Body of pancreas (tissue), 4 donors: ENCODE measurements at regions not wholly inside any gene's neighbourhood (a gene's known extent, or its start where the extent isn't known, plus 50 kb on each side); places are given as distances from the start of the nearest gene placed in this dataset.
"Not testable (repeated sequence)": the region's sequence is repeated elsewhere in the genome, so short reads cannot be mapped to it uniquely, and the experiment has no call there.

Source experiments
- ATAC-seq: fragments of 150-250 bp; one replicate; pipeline ENCODE4 v1.9.1; 2016
- DNase-seq, 4 donors: peaks; one replicate each; pipeline ENCODE4 v3.0.0-alpha.2; 2019
- H3K27ac ChIP-seq, 4 donors: fragments of 200-600 bp; sonication (generic); 1 replicate in 3 of 4; 2 replicates in 1 of 4; pipeline versions ENCODE4 v1.5.1 to v1.6.1; 2016 to 2019; ENCODE audit warnings: mild to moderate bottlenecking in 1 of 4, mixed read lengths in 1 of 4, moderate library complexity in 1 of 4
- H3K27me3 ChIP-seq, 2 donors: fragments of 200-600 bp; sonication (generic); one replicate each; pipeline ENCODE4 v1.6.0; 2016; ENCODE audit warnings: mild to moderate bottlenecking in 1 of 2
- H3K36me3 ChIP-seq, 2 donors: fragments of 200-600 bp; sonication (generic); replicated peaks in 1 of 2; 2 replicates each; pipeline ENCODE4 v1.5.1; 2016; ENCODE audit warnings: low read depth in 2 of 2; ENCODE audit not compliant: insufficient read depth in 1 of 2
- H3K4me1 ChIP-seq: fragments of 200-600 bp; sonication (generic); one replicate; pipeline ENCODE4 v1.6.0; 2016
- H3K4me3 ChIP-seq, 2 donors: fragments of 200-600 bp; sonication (generic); 1 replicate in 1 of 2; 2 replicates in 1 of 2; pipeline ENCODE4 v1.5.1; 2016 to 2019
- H3K9me3 ChIP-seq, 3 donors: fragments of 200-600 bp; sonication (generic); 1 replicate in 2 of 3; 2 replicates in 1 of 3; pipeline ENCODE4 v1.5.1; 2016
- POLR2A ChIP-seq, 3 donors: fragments of 450-650 bp; IDR thresholded peaks; one replicate each; pipeline ENCODE4 v1.6.1; 2016; ENCODE audit warnings: antibody characterized with exemption in 3 of 3, mild to moderate bottlenecking in 2 of 3
- WGBS, 2 donors: methylation state at CpG; one replicate each; pipeline ENCODE4 v1.1.5; 2017; 5-methylcytosine and 5-hydroxymethylcytosine counted together
- intact Hi-C: fragments of 100-400 bp; cut with DNase I; formaldehyde crosslinking; loops from one replicate; pipeline ENCODE4 v1.15.1; 2023
- TF ChIP-seq, protein P1 (sequence below), 7 experiments: fragments of 450-650 bp in 4 of 7; fragments of 200-600 bp in 3 of 7; sonication (generic) in 3 of 7; IDR thresholded peaks; one replicate each; pipeline ENCODE4 v1.5.1; 2016 to 2019; ENCODE audit warnings: antibody characterized with exemption in 7 of 7

DNA sequence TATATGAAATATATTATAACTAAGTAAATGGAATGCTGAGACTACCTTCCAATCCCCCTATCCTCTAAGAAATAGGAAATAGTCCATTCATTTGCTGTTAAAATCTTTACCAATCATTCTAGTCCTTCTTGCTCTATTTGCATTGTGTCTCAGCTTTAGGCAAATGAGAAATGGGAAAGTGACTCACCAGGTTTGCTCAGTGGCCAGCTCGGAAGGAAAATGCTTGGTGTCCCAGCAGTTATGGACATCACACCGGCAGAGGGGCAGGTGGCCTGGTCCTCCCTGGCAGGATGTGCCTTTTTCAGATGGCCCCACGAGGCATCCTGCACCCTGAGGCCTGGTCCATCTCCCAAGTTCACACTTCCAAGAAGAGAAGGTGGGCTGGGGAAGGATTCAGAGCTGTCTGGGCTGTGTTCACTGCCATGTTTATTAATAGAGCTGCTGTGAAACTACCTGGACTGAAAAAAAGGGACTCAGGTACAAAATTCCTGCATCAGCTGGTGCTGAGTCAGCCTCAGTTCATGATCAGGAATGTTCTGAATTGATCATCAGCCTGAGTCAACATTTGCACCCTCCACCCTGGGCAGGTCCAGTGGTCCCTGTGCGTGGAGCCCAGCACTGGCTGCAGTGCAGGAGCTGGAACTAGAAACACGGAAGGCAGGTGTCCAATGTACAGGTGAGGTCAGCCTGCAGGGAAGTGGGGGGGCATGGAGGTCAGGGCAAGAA, 60.1 kb upstream of the ARL4C start:
- Histone ChIP-seq H3K4me3 (no peak overlapping the region), H3K4me1 (no peaks in the 10 kb centered on the region), H3K9me3 (no peaks in the 10 kb centered on the region), H3K27me3 (no peaks in the 10 kb centered on the region), H3K27ac (no peak overlapping the region), H3K36me3 (no peaks in the 10 kb centered on the region)
- TF ChIP-seq, protein P1, sequence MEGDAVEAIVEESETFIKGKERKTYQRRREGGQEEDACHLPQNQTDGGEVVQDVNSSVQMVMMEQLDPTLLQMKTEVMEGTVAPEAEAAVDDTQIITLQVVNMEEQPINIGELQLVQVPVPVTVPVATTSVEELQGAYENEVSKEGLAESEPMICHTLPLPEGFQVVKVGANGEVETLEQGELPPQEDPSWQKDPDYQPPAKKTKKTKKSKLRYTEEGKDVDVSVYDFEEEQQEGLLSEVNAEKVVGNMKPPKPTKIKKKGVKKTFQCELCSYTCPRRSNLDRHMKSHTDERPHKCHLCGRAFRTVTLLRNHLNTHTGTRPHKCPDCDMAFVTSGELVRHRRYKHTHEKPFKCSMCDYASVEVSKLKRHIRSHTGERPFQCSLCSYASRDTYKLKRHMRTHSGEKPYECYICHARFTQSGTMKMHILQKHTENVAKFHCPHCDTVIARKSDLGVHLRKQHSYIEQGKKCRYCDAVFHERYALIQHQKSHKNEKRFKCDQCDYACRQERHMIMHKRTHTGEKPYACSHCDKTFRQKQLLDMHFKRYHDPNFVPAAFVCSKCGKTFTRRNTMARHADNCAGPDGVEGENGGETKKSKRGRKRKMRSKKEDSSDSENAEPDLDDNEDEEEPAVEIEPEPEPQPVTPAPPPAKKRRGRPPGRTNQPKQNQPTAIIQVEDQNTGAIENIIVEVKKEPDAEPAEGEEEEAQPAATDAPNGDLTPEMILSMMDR (IDR thresholded peaks at IDR 0.05) = no peak
- no peak for TF ChIP-seq POLR2A (IDR thresholded peaks at IDR 0.05)
- ATAC-seq = no peak
- 87% methylated on average over 5 of the region's 5 CpGs for WGBS, 2 donors
- DNase-seq = peak in 1 of 4 donors; percentile 23
- intact Hi-C loops = no loop called here

DNA sequence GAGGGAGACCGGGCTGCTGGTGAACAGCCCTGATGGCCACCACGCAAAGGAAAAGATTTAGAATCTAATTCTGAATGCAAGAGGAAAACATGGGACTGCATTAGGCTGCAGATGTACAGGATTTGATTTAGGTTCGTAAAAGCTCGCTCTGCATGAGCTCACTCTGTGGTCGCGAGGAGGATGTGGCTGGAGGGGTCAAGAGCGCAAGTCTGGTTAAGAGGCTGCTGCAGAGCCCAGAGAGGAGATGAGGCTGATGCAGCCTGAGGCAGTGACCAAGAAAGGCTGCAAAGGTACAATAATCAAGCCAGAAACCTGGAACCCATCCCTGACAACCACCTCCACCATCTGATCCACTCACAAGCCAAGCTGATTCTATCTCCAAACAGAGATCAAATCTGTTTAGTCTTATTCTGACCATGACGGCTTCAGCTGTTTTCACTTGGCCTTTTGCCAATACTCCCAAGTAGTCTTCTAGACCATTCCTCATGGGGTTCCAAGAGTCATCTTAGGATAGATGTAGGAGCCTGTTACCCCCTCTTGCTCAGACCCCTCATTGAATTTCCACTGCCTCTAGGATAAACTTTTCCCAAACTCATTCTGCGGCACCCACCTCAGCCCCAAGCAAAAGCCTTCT, 58.9 kb upstream of the ARL4C start:
- intact Hi-C loops = no loop called here
- no peak overlapping the region for H3K27ac ChIP-seq
- H3K36me3 ChIP-seq = no peaks in the 10 kb centered on the region
- peak in 1 of 4 donors; percentile 11 for DNase-seq
- H3K4me1 ChIP-seq = no peaks in the 10 kb centered on the region
- TF ChIP-seq POLR2A (IDR thresholded peaks at IDR 0.05) = no peak
- TF ChIP-seq, protein P1 (IDR thresholded peaks at IDR 0.05) = no peak
- no peaks in the 10 kb centered on the region for H3K27me3 ChIP-seq
- H3K9me3 ChIP-seq = no peaks in the 10 kb centered on the region
- 83% methylated on average over 9 of the region's 9 CpGs for WGBS, 2 donors
- no peak overlapping the region for H3K4me3 ChIP-seq
- ATAC-seq = no peak

DNA sequence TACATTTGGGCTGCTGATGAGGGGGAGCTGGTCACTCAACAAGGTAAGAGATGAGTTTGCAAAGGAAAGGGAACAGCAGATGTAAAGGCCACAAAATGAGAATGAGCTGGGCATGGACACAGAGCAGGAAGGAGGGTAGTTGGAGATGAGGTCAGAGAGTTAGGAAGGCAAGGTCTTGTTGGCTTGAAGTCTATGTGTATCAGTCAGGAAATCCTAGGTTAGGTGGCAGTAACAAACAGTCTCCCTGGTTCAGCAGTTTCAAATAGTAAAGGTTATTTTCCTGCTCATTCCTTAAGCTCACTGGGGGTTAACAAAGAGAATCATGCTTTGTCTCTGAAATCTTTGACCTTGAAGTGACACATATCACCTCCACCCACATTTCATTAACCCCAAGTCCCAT, 58.3 kb upstream of the ARL4C start:
- ATAC-seq = no peak

DNA sequence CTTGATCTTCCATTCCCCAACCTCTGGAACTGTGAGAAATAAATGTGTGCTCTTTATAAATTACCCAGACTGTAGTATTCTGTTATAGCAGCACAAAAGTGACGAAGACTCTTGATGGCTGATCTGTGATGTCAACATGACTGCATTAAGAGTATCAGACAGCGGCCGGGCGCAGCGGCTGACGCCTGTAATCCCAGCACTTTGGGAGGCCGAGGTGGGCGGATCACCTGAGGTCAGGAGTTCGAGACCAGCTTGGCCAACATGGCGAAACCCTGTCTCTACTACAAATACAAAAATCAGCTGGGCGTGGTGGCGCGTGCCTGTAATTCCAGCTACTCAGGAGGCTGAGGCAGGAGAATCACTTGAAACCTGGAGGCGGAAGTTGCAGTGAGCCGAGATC, 56.3 kb upstream of the ARL4C start:
- not testable (repeated sequence) for H3K4me3 ChIP-seq, H3K4me1 ChIP-seq, H3K27me3 ChIP-seq, H3K27ac ChIP-seq, DNase-seq, H3K9me3 ChIP-seq, H3K36me3 ChIP-seq, ATAC-seq
- 88 to 94% methylated on average over 15 of the region's 15 CpGs for WGBS, 2 donors
- intact Hi-C loops = loop anchor here (5.0 kb wide), 1 partner anchor 554 kb away; no protein-coding TSS in a partner anchor

More for the DNA sequence above, 58.3 kb upstream of the ARL4C start:
- DNase-seq = no peak
- no peaks in the 10 kb centered on the region for H3K4me1 ChIP-seq
- no peak for TF ChIP-seq POLR2A (IDR thresholded peaks at IDR 0.05)
- TF ChIP-seq, protein P1 (IDR thresholded peaks at IDR 0.05) = no peak
- intact Hi-C loops = no loop called here
- no peaks in the 10 kb centered on the region for H3K9me3 ChIP-seq
- no peaks in the 10 kb centered on the region for H3K27me3 ChIP-seq
- H3K4me3 ChIP-seq = no peak overlapping the region
- H3K27ac ChIP-seq = no peak overlapping the region
- no peaks in the 10 kb centered on the region for H3K36me3 ChIP-seq

DNA sequence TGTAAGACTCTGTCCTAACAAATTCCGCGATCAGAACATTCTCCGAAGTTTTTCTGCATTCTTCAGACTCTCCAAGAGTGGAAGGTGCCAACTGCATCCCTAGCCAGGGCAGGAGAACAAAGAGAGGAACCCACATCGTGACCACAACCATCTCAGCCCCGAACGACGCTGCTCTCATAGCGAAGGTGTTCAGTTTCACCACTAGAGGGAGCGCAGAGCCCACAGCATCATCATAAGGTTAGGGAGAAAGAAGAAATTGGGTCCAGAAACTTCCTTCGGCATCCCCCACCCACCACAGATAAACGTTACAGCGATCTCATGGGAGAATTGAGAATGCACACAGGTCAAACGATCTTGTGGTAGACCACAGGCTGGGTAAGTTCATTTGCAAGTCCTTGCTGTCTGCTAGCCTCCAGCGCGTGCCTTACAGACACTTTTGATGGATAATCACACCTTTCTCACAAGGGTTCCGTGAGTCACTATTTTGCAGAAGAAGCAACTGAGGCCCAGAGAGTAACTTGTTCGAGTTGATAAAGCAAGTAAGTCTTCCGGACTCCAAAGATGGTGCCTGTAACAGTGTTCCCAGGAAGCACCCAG, 53.7 kb upstream of the ARL4C start:
- intact Hi-C loops = loop anchor here (5.0 kb wide), 1 partner anchor 557 kb away; no protein-coding TSS in a partner anchor
- Histone ChIP-seq H3K4me1 (no peaks in the 10 kb centered on the region), H3K36me3 (no peaks in the 10 kb centered on the region), H3K27me3 (no peaks in the 10 kb centered on the region), H3K27ac (no peak overlapping the region), H3K4me3 (no peak overlapping the region), H3K9me3 (no peaks in the 10 kb centered on the region)
- ATAC-seq (peak; percentile 72), DNase-seq (peak; percentile 62 to 66 (median 64))
- TF ChIP-seq, protein P1 (IDR thresholded peaks at IDR 0.05) = peak; percentile 82 to 97 (median 92)
- TF ChIP-seq POLR2A (IDR thresholded peaks at IDR 0.05) = no peak
- WGBS, 2 donors = 14 to 18% methylated on average over 18 of the region's 18 CpGs
